Panc1 (cell line): ENCODE measurements at regions not wholly inside any gene's neighbourhood (a gene's known extent, or its start where the extent isn't known, plus 50 kb on each side); places are given as distances from the start of the nearest gene placed in this dataset.

ENCODE experiments used
- ATAC-seq: fragments of 200-7000 bp; cut with Tn5 transposase; 2 replicates; pipeline ENCODE4 v1.9.1; 2020; ENCODE audit warnings: mild to moderate bottlenecking, moderate library complexity
- BruUV-seq: library from RNA; stranded (reverse); fragments of 400-500 nt; replicated peaks from 2 replicates; lab custom pipeline; 2021; lab: Mats Ljungman, UMichigan
- CTCF ChIA-PET: fragments of 300-600 bp; sonication (Branson Sonifier 250); formaldehyde crosslinking; loops from one replicate; lab custom pipeline; 2022; ENCODE audit warnings: antibody characterized with exemption; lab: Charles Lee
- POLR2A ChIA-PET: fragments of 300-600 bp; sonication (Branson Sonifier 250); formaldehyde crosslinking; loops from one replicate; lab custom pipeline; 2022; ENCODE audit warnings: antibody characterized with exemption; lab: Charles Lee
- DNase-seq: peaks from one replicate; pipeline ENCODE4 v3.0.0-alpha.2; 2010; ENCODE audit warnings: low read depth, low spot score
- H3K27ac ChIP-seq: 2 replicates; pipeline ENCODE4 v1.5.1; 2011; ENCODE audit warnings: mild to moderate bottlenecking, low read length, inconsistent platforms
- H3K27me3 ChIP-seq: fragments of 200-500 bp; sonication (Bioruptor generic); 2 replicates; pipeline ENCODE4 v1.6.0; 2014; ENCODE audit warnings: low read length, inconsistent platforms; ENCODE audit not compliant: control insufficient read depth, insufficient read depth
- H3K36me3 ChIP-seq: fragments of 200-500 bp; sonication (Bioruptor generic); 2 replicates; pipeline ENCODE4 v1.5.1; 2014; ENCODE audit warnings: inconsistent platforms, mild to moderate bottlenecking, low read length, moderate library complexity; ENCODE audit not compliant: control insufficient read depth, insufficient read depth
- H3K4me1 ChIP-seq: 2 replicates; pipeline ENCODE4 v1.5.1; 2011; ENCODE audit warnings: inconsistent platforms, mild to moderate bottlenecking, low read length, moderate library complexity; ENCODE audit not compliant: control insufficient read depth, insufficient read depth
- H3K4me3 ChIP-seq, 2 experiments: 2 replicates each; pipeline ENCODE4 v1.5.1; 2011 to 2012; ENCODE audit warnings: low read depth in 2 of 2, low read length in 2 of 2, mild to moderate bottlenecking in 2 of 2, inconsistent platforms in 1 of 2, moderate library complexity in 1 of 2
- H3K9me3 ChIP-seq: fragments of 200-500 bp; sonication (Bioruptor generic); 2 replicates; pipeline ENCODE4 v1.5.1; 2014; ENCODE audit warnings: low read depth, mild to moderate bottlenecking, inconsistent platforms, low read length, moderate library complexity; ENCODE audit not compliant: control insufficient read depth, insufficient read depth
- CTCF ChIP-seq: fragments of 450-650 bp; IDR thresholded peaks from 2 replicates; pipeline ENCODE4 v1.5.1; 2017; ENCODE audit warnings: mild to moderate bottlenecking
- POLR2AphosphoS5 ChIP-seq: IDR thresholded peaks from 2 replicates; pipeline ENCODE4 v1.6.1; 2012; ENCODE audit warnings: mild to moderate bottlenecking, low read depth, low read length, moderate library complexity
- REST ChIP-seq, 2 experiments: IDR thresholded peaks; 2 replicates each; pipeline ENCODE4 v1.6.1; 2011 to 2012; ENCODE audit warnings: low read depth in 2 of 2, control low read depth in 1 of 2, low read length in 1 of 2, mild to moderate bottlenecking in 1 of 2, moderate library complexity in 1 of 2; ENCODE audit not compliant: insufficient read depth in 1 of 2
- SIN3A ChIP-seq: IDR thresholded peaks from 2 replicates; pipeline ENCODE4 v1.6.1; 2012; ENCODE audit warnings: low read depth, mild to moderate bottlenecking, low read length, moderate library complexity, borderline replicate concordance; ENCODE audit not compliant: insufficient read depth
- TCF7L2 ChIP-seq: IDR thresholded peaks from 2 replicates; pipeline ENCODE4 v1.6.1; 2011; ENCODE audit warnings: mild to moderate bottlenecking, low read depth, low read length, inconsistent platforms
- in situ Hi-C: cut with HindIII; loops from 2 replicates; pipeline ENCODE4 v1.10.0; 2016; ENCODE audit warnings: low sequenced_read_pairs, low pct_unique_long_range_greater_than_20kb
- intact Hi-C: fragments of 100-400 bp; cut with micrococcal nuclease; formaldehyde crosslinking; loops from one replicate; pipeline ENCODE4 v1.10.0; 2022; ENCODE audit not compliant: unreplicated experiment

- intact Hi-C loops (no loop called here), in situ Hi-C loops (no loop called here)
- DNase-seq = no peak
- Histone ChIP-seq H3K27me3 (no peaks in the 10 kb centered on the region), H3K9me3 (no peaks in the 10 kb centered on the region), H3K4me1 (no peaks in the 10 kb centered on the region), H3K27ac (no peak overlapping the region), H3K4me3 (no peak overlapping the region), H3K36me3 (no peaks in the 10 kb centered on the region)
- POLR2A ChIA-PET = no interaction called here
- CTCF ChIA-PET = no interaction called here
- no peak for ATAC-seq
- no TSS peak for BruUV-seq
- TF ChIP-seq TCF7L2 (no peak), CTCF (no peak), REST (IDR thresholded peaks at IDR 0.05; ENCODE audit: insufficient read depth in 1 of 2, low read depth in 2 of 2, low read length in 1 of 2) (no peak), SIN3A (no peak), POLR2AphosphoS5 (no peak)
These were observed 508.8 kb downstream of the ZEB2 start for GRCh38 chr2:144011098-144011497.

- in situ Hi-C loops (no loop called here), intact Hi-C loops (no loop called here)
- POLR2A ChIA-PET = no interaction called here
These were observed 509.7 kb downstream of the ZEB2 start for GRCh38 chr2:144010096-144010836.

More at GRCh38 chr2:144010096-144010836, 509.7 kb downstream of the ZEB2 start:
- BruUV-seq = no TSS peak
- Histone ChIP-seq H3K9me3 (no peaks in the 10 kb centered on the region), H3K27ac (no peak overlapping the region), H3K4me1 (no peaks in the 10 kb centered on the region), H3K4me3 (no peak overlapping the region), H3K27me3 (no peaks in the 10 kb centered on the region), H3K36me3 (no peaks in the 10 kb centered on the region)
- no peak for TF ChIP-seq REST (IDR thresholded peaks at IDR 0.05; ENCODE audit: insufficient read depth in 1 of 2, low read depth in 2 of 2, low read length in 1 of 2)
- no peak for TF ChIP-seq CTCF
- no peak for TF ChIP-seq POLR2AphosphoS5
- TF ChIP-seq TCF7L2 = no peak
- TF ChIP-seq SIN3A = no peak
- CTCF ChIA-PET = no interaction called here
- DNase-seq (no peak), ATAC-seq (no peak)
